K562 (cell line): ENCODE measurements at regions not wholly inside any gene's neighbourhood (a gene's known extent, or its start where the extent isn't known, plus 50 kb on each side); places are given as distances from the start of the nearest gene placed in this dataset.

Experiments
- ATAC-seq: fragments of 200-7000 bp; cut with Tn5 transposase; 3 replicates; pipeline ENCODE4 v1.9.1; 2020; ENCODE audit warnings: moderate library complexity
- BruUV-seq: library from RNA; stranded (reverse); fragments of 400-500 nt; replicated peaks from 2 replicates; lab custom pipeline; 2021; lab: Mats Ljungman, UMichigan
- CTCF ChIA-PET: fragments of 300-600 bp; formaldehyde crosslinking; extraction: SDS; loops from one replicate; lab custom pipeline; 2021; ENCODE audit warnings: low intra/inter-chr PET ratio; lab: Yijun Ruan, JAX
- POLR2A ChIA-PET: fragments of 300-600, 350-650 bp; sonication (Branson Sonifier 250); formaldehyde crosslinking; extraction: SDS; loops from one replicate; lab custom pipeline; 2021; ENCODE audit warnings: antibody characterized with exemption, inconsistent platforms; lab: Yijun Ruan, JAX
- DNase-seq, 4 experiments: peaks; one replicate each; pipeline versions ENCODE4 v3.0.0 to v3.0.0-alpha.2; 2011 to 2018; ENCODE audit warnings: low spot score in 3 of 4, mixed read lengths in 3 of 4; ENCODE audit errors: extremely low read depth in 1 of 4
- FAIRE-seq: peaks from 2 replicates; lab custom pipeline; 2011; peaks lifted over from hg19 to GRCh38; lab: Jason Lieb, UNC
- H2AFZ ChIP-seq: 2 replicates; pipeline ENCODE4 v1.6.0; 2011; ENCODE audit warnings: low read depth, low read length, control low read depth, inconsistent platforms
- H3K27ac ChIP-seq: fragments of 200-600 bp; 3 replicates; pipeline ENCODE4 v1.8.0; 2011; ENCODE audit warnings: low read depth, mild to moderate bottlenecking, control low read depth, inconsistent platforms, low read length, moderate library complexity, mixed read lengths; ENCODE audit errors: extremely low read depth
- H3K27me3 ChIP-seq, 2 experiments: fragments of 300-600 bp in 1 of 2; 2 replicates in 1 of 2; 3 replicates in 1 of 2; pipeline versions ENCODE4 v1.6.0 to v1.8.0; 2011; ENCODE audit warnings: inconsistent platforms in 2 of 2, low read length in 2 of 2, mild to moderate bottlenecking in 1 of 2, mixed read lengths in 1 of 2, moderate library complexity in 1 of 2; ENCODE audit not compliant: control insufficient read depth in 2 of 2, insufficient read depth in 2 of 2
- H3K36me3 ChIP-seq: fragments of 300-600 bp; 3 replicates; pipeline ENCODE4 v1.8.0; 2011; ENCODE audit warnings: mild to moderate bottlenecking, low read length, inconsistent platforms; ENCODE audit not compliant: control insufficient read depth, insufficient read depth
- H3K4me1 ChIP-seq, 2 experiments: fragments of 200-600 bp in 1 of 2; replicated peaks in 1 of 2; 2 replicates in 1 of 2; 3 replicates in 1 of 2; pipeline versions ENCODE4 v1.5.1 to v1.8.0; 2011; ENCODE audit warnings: inconsistent platforms in 2 of 2, low read length in 2 of 2, mild to moderate bottlenecking in 1 of 2, mixed read lengths in 1 of 2, moderate library complexity in 1 of 2; ENCODE audit not compliant: control insufficient read depth in 2 of 2, insufficient read depth in 2 of 2
- H3K4me2 ChIP-seq: 2 replicates; pipeline ENCODE4 v1.6.1; 2011; ENCODE audit warnings: low read length, control low read depth, inconsistent platforms, mixed read lengths; ENCODE audit not compliant: insufficient read depth
- H3K4me3 ChIP-seq: fragments of 200-600 bp; sonication (generic), shearing (Covaris generic); 2 replicates; pipeline ENCODE4 v1.5.1; 2016; ENCODE audit warnings: control low read depth, inconsistent platforms
- H3K79me2 ChIP-seq: fragments of 200-600 bp; 3 replicates; pipeline ENCODE4 v1.8.0; 2011; ENCODE audit warnings: low read length, inconsistent platforms; ENCODE audit not compliant: control insufficient read depth, insufficient read depth
- H3K9ac ChIP-seq, 2 experiments: 2 replicates each; pipeline versions ENCODE4 v1.6.0 to v1.6.1; 2011; ENCODE audit warnings: low read depth in 2 of 2, low read length in 2 of 2, control low read depth in 1 of 2, inconsistent platforms in 1 of 2, mild to moderate bottlenecking in 1 of 2, mixed read lengths in 1 of 2; ENCODE audit not compliant: insufficient read depth in 1 of 2
- H3K9me1 ChIP-seq: one replicate; pipeline ENCODE4 v1.6.0; 2011; ENCODE audit warnings: inconsistent platforms, mild to moderate bottlenecking, low read length, moderate library complexity; ENCODE audit not compliant: control insufficient read depth, insufficient read depth
- H3K9me3 ChIP-seq: replicated peaks from 2 replicates; pipeline ENCODE4 v1.5.1; 2011; ENCODE audit warnings: low read depth, low read length, inconsistent platforms; ENCODE audit not compliant: control insufficient read depth, insufficient read depth
- H4K20me1 ChIP-seq: replicated peaks from 2 replicates; pipeline ENCODE4 v1.6.1; 2011; ENCODE audit warnings: low read length, inconsistent platforms, mixed read lengths; ENCODE audit not compliant: control insufficient read depth, insufficient read depth
- BMI1 ChIP-seq: fragments of 150-350 bp; IDR thresholded peaks from 2 replicates; pipeline ENCODE4 v1.6.1; 2014; ENCODE audit warnings: low read length
- COPS2 ChIP-seq: fragments of 450-650 bp; conservative IDR thresholded peaks from 2 replicates; pipeline ENCODE4 v1.6.1; 2016; ENCODE audit warnings: mild to moderate bottlenecking, moderate library complexity
- FOXA3 ChIP-seq, 2 experiments: fragments of 450-650 bp in 1 of 2; sonication (generic) in 1 of 2; formaldehyde crosslinking; IDR thresholded peaks in 1 of 2; conservative IDR thresholded peaks in 1 of 2; 2 replicates each; pipeline versions ENCODE4 v1.4.0 to v1.8.0; 2020 to 2022; ENCODE audit warnings: mild to moderate bottlenecking in 2 of 2, missing genetic modification reagents in 1 of 2
- HDAC8 ChIP-seq: fragments of 450-650 bp; IDR thresholded peaks from 2 replicates; pipeline ENCODE4 v1.6.1; 2016; ENCODE audit warnings: mild to moderate bottlenecking, missing genetic modification characterization, moderate library complexity, missing compliant biosample characterization
- IRF2 ChIP-seq: sonication (generic); formaldehyde crosslinking; IDR thresholded peaks from 2 replicates; pipeline ENCODE4 v1.8.1; 2022; ENCODE audit warnings: mild to moderate bottlenecking, missing genetic modification reagents
- KDM5B ChIP-seq: fragments of 200-600 bp; sonication (generic); IDR thresholded peaks from 2 replicates; pipeline ENCODE4 v1.6.1; 2012; ENCODE audit warnings: low read depth, mild to moderate bottlenecking, moderate library complexity, low read length, control low read depth, inconsistent platforms; ENCODE audit not compliant: insufficient replicate concordance
- MXI1 ChIP-seq: IDR thresholded peaks from 2 replicates; pipeline ENCODE4 v1.6.1; 2011; ENCODE audit warnings: low read depth, mild to moderate bottlenecking, improper control_type of control experiment, low read length
- NFIX ChIP-seq: fragments of 250-450 bp; sonication (Bioruptor Pico); IDR thresholded peaks from 2 replicates; pipeline ENCODE4 v1.4.0; 2020; ENCODE audit warnings: low read depth, mild to moderate bottlenecking, moderate library complexity
- PYGO2 ChIP-seq: fragments of 450-650 bp; IDR thresholded peaks from 2 replicates; pipeline ENCODE4 v1.6.1; 2016; ENCODE audit warnings: mild to moderate bottlenecking, missing genetic modification characterization, moderate library complexity, missing compliant biosample characterization
- SUPT5H ChIP-seq: fragments of 450-650 bp; IDR thresholded peaks from 2 replicates; pipeline ENCODE4 v1.6.1; 2016
- ZBED1 ChIP-seq: IDR thresholded peaks from 2 replicates; pipeline ENCODE4 v1.6.1; 2014
- ZNF384 ChIP-seq: IDR thresholded peaks from 2 replicates; pipeline ENCODE4 v1.6.1; 2012; ENCODE audit warnings: low read depth, low read length, improper control_type of control experiment
- ZNF695 ChIP-seq: fragments of 450-650 bp; formaldehyde crosslinking; IDR thresholded peaks from 2 replicates; pipeline ENCODE4 v1.4.0; 2020; ENCODE audit warnings: mild to moderate bottlenecking, moderate library complexity
- WGBS: fragments of 100-300 bp; shearing (Covaris generic); methylation state at CpG from one replicate; pipeline ENCODE4 v1.1.6; 2016; ENCODE audit warnings: low coverage, mixed read lengths; ENCODE audit not compliant: insufficient coverage; ENCODE audit errors: missing lambda C conversion rate; 5-methylcytosine and 5-hydroxymethylcytosine counted together
- in situ Hi-C: fragments of 300-500 bp; cut with MboI; formaldehyde crosslinking; loops from 4 replicates; pipeline ENCODE4 v1.15.0; 2018; ENCODE audit warnings: inconsistent platforms, mixed read lengths
- intact Hi-C: fragments of 100-400 bp; cut with micrococcal nuclease; formaldehyde crosslinking; loops from 2 replicates; pipeline ENCODE4 v1.14.2; 2022
- TF ChIP-seq, protein P1 (sequence below): fragments of 250-450 bp; sonication (Bioruptor Pico); IDR thresholded peaks from 2 replicates; pipeline ENCODE4 v1.9.0; 2021; ENCODE audit warnings: mild to moderate bottlenecking, inconsistent platforms
- TF ChIP-seq, protein P2 (sequence below): fragments of 450-650 bp; formaldehyde crosslinking; IDR thresholded peaks from 2 replicates; pipeline ENCODE4 v1.4.0; 2022; ENCODE audit warnings: mild to moderate bottlenecking, moderate library complexity

DNA sequence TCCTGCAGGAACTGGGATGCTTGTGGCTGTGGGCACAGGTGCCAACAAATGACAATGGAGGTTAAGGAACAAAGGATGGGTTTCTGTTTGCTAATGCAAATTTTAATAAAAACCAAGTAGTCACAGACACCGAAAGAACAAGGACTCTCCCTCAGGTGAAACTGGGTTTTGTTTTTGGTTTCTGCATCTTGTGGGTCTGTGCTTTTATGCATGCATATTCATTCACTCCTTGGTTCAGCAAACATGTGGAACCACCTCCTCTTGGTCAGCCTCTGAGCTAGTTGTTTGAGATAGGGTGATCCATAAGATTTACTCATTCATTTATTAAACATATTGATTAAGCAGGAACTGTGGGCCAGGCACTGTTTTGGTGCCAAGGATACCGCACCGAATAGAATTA is 381.9 kb downstream of the CDK5RAP2 start:
- no peak for TF ChIP-seq ZBED1
- TF ChIP-seq, protein P1, sequence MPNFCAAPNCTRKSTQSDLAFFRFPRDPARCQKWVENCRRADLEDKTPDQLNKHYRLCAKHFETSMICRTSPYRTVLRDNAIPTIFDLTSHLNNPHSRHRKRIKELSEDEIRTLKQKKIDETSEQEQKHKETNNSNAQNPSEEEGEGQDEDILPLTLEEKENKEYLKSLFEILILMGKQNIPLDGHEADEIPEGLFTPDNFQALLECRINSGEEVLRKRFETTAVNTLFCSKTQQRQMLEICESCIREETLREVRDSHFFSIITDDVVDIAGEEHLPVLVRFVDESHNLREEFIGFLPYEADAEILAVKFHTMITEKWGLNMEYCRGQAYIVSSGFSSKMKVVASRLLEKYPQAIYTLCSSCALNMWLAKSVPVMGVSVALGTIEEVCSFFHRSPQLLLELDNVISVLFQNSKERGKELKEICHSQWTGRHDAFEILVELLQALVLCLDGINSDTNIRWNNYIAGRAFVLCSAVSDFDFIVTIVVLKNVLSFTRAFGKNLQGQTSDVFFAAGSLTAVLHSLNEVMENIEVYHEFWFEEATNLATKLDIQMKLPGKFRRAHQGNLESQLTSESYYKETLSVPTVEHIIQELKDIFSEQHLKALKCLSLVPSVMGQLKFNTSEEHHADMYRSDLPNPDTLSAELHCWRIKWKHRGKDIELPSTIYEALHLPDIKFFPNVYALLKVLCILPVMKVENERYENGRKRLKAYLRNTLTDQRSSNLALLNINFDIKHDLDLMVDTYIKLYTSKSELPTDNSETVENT (CRISPR knock-in tag) = no peak
- no peak for TF ChIP-seq BMI1
- TF ChIP-seq NFIX (CRISPR knock-in tag) = no peak
- no peak for TF ChIP-seq SUPT5H
- no peak for TF ChIP-seq ZNF695
- TF ChIP-seq, protein P2, sequence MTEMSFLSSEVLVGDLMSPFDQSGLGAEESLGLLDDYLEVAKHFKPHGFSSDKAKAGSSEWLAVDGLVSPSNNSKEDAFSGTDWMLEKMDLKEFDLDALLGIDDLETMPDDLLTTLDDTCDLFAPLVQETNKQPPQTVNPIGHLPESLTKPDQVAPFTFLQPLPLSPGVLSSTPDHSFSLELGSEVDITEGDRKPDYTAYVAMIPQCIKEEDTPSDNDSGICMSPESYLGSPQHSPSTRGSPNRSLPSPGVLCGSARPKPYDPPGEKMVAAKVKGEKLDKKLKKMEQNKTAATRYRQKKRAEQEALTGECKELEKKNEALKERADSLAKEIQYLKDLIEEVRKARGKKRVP (CRISPR knock-in tag) = no peak
- TF ChIP-seq IRF2 (CRISPR knock-in tag) = no peak
- no peak for TF ChIP-seq MXI1
- TF ChIP-seq ZNF384 = no peak
- no peak for TF ChIP-seq COPS2
- no peak for TF ChIP-seq FOXA3 (CRISPR knock-in tag; conservative IDR thresholded peaks at IDR 0.05 in 1 of 2, IDR thresholded peaks at IDR 0.05 in 1 of 2)
- no peak for TF ChIP-seq KDM5B
- no peak for TF ChIP-seq HDAC8 (tag)
- TF ChIP-seq PYGO2 (tag) = no peak
- ATAC-seq = no peak

More for the DNA sequence above, 381.9 kb downstream of the CDK5RAP2 start:
- Histone ChIP-seq H3K27ac (no peak overlapping the region), H4K20me1 (no peaks in the 10 kb centered on the region), H3K4me1 (no peaks in the 10 kb centered on the region), H3K4me3 (no peak overlapping the region), H3K4me2 (no peak overlapping the region), H3K9ac (no peak overlapping the region), H3K36me3 (no peaks in the 10 kb centered on the region), H2AFZ (no peak overlapping the region), H3K9me3 (no peaks in the 10 kb centered on the region), H3K27me3 (peaks cover 0 to 4% of the 10 kb centered on the region in 2 experiments; a peak in 2 of 5 replicates), H3K9me1 (no peaks in the 10 kb centered on the region), H3K79me2 (no peaks in the 10 kb centered on the region)
- no peak for DNase-seq
- in situ Hi-C loops = no loop called here
- BruUV-seq = no TSS peak
- ChIA-PET CTCF (no interaction called here), POLR2A (no interaction called here)
- intact Hi-C loops = no loop called here
- no peak for FAIRE-seq
- 2% methylated on average over 3 of the region's 3 CpGs for WGBS
